SK-N-SH (cell line): ENCODE measurements at regions not wholly inside any gene's neighbourhood (a gene's known extent, or its start where the extent isn't known, plus 50 kb on each side); places are given as distances from the start of the nearest gene placed in this dataset.

Experiments used
- CHD2 ChIP-seq: fragments of 150-350 bp; IDR thresholded peaks from 2 replicates; pipeline ENCODE4 v1.6.1; 2018; ENCODE audit warnings: low read length; ENCODE audit not compliant: partially characterized antibody
- CTCF ChIP-seq: fragments of 200-600 bp; sonication (generic); IDR thresholded peaks from 2 replicates; pipeline ENCODE4 v1.6.1; 2017; ENCODE audit warnings: antibody characterized with exemption, mild to moderate bottlenecking, moderate library complexity
- ELF1 ChIP-seq: IDR thresholded peaks from 2 replicates; pipeline ENCODE4 v1.4.0; 2012
- EP300 ChIP-seq, 2 experiments: IDR thresholded peaks; 2 replicates each; pipeline versions ENCODE4 v1.4.0 to v1.6.1; 2012; ENCODE audit warnings: borderline replicate concordance in 1 of 2, low read depth in 1 of 2, low read length in 1 of 2
- GATA2 ChIP-seq: sonication (generic); formaldehyde crosslinking; IDR thresholded peaks from 2 replicates; pipeline ENCODE4 v1.5.0; 2020; ENCODE audit warnings: mild to moderate bottlenecking, missing genetic modification reagents
- POLR2AphosphoS5 ChIP-seq: IDR thresholded peaks from 2 replicates; pipeline ENCODE4 v1.6.1; 2012; ENCODE audit warnings: low read depth, low read length
- RAD21 ChIP-seq: IDR thresholded peaks from 2 replicates; pipeline ENCODE4 v1.6.1; 2012; ENCODE audit warnings: mild to moderate bottlenecking, low read length
- SMC3 ChIP-seq: IDR thresholded peaks from 2 replicates; pipeline ENCODE4 v1.6.1; 2012; ENCODE audit warnings: low read depth, low read length, improper control_type of control experiment
- TAF1 ChIP-seq: IDR thresholded peaks from 2 replicates; pipeline ENCODE4 v1.6.1; 2012; ENCODE audit warnings: low read depth, mild to moderate bottlenecking, low read length, moderate library complexity, borderline replicate concordance
- USF2 ChIP-seq: fragments of 150-350 bp; IDR thresholded peaks from 2 replicates; pipeline ENCODE4 v1.6.1; 2017; ENCODE audit warnings: antibody characterized with exemption, low read length, low read depth, borderline replicate concordance
- ZBTB33 ChIP-seq: IDR thresholded peaks from 2 replicates; pipeline ENCODE4 v1.4.0; 2012; ENCODE audit warnings: low read depth, borderline replicate concordance

- TF ChIP-seq SMC3 (no peak), CTCF (no peak), POLR2AphosphoS5 (no peak), USF2 (no peak), ELF1 (no peak), TAF1 (no peak), RAD21 (no peak), EP300 (IDR thresholded peaks at IDR 0.05; ENCODE audit: borderline replicate concordance in 1 of 2, low read depth in 1 of 2, low read length in 1 of 2) (no peak), ZBTB33 (no peak), GATA2 (CRISPR knock-in tag) (no peak), CHD2 (no peak)
These were observed 161.1 kb downstream of the PHETA1 start for GRCh38 chr12:111207761-111208160.
